CD4-positive, alpha-beta T cell (primary cell): ENCODE measurements at regions not wholly inside any gene's neighbourhood (a gene's known extent, or its start where the extent isn't known, plus 50 kb on each side); places are given as distances from the start of the nearest gene placed in this dataset.

Experiments used
- ATAC-seq: fragments of 200-7000 bp; cut with Tn5 transposase; one replicate; pipeline ENCODE4 v1.10.0; 2022; ENCODE audit warnings: mild to moderate bottlenecking; ENCODE audit not compliant: poor library complexity
- CTCF ChIA-PET: fragments of 350-600 bp; sonication (Branson Sonifier 250); formaldehyde crosslinking; loops from one replicate; lab custom pipeline; 2021; ENCODE audit warnings: antibody characterized with exemption, inconsistent platforms; lab: Charles Lee
- POLR2A ChIA-PET: fragments of 350-600 bp; sonication (Branson Sonifier 250); formaldehyde crosslinking; loops from one replicate; lab custom pipeline; 2021; ENCODE audit warnings: antibody characterized with exemption, inconsistent platforms; lab: Charles Lee
- DNase-seq, 14 experiments: peaks; one replicate each; pipeline ENCODE4 v3.0.0-alpha.2; 2013 to 2020; ENCODE audit warnings: mixed read lengths in 2 of 14
- H3K27ac ChIP-seq, 2 donors: one replicate each; pipeline versions ENCODE4 v1.5.1 to v1.7.0; 2013; ENCODE audit warnings: low read length in 2 of 2, low read depth in 1 of 2, mild to moderate bottlenecking in 1 of 2
- H3K27me3 ChIP-seq, 2 experiments: 1 replicate in 1 of 2; 2 replicates in 1 of 2; pipeline versions ENCODE4 v1.6.1 to v1.7.0; 2013; ENCODE audit warnings: low read length in 2 of 2, control low read depth in 1 of 2, mild to moderate bottlenecking in 1 of 2, moderate library complexity in 1 of 2; ENCODE audit not compliant: insufficient read depth in 2 of 2, control insufficient read depth in 1 of 2
- H3K36me3 ChIP-seq: one replicate; pipeline ENCODE4 v1.6.1; 2013; ENCODE audit warnings: low read length, control low read depth; ENCODE audit not compliant: insufficient read depth
- H3K4me1 ChIP-seq: one replicate; pipeline ENCODE4 v1.6.1; 2013; ENCODE audit warnings: low read length, control low read depth; ENCODE audit not compliant: insufficient read depth
- H3K4me3 ChIP-seq: one replicate; pipeline ENCODE4 v1.5.1; 2013; ENCODE audit warnings: mild to moderate bottlenecking, low read length, moderate library complexity
- H3K9me3 ChIP-seq, 2 experiments: 1 replicate in 1 of 2; 2 replicates in 1 of 2; pipeline versions ENCODE4 v1.6.1 to v1.7.0; 2013; ENCODE audit warnings: low read length in 2 of 2, mild to moderate bottlenecking in 2 of 2, control low read depth in 1 of 2, moderate library complexity in 1 of 2; ENCODE audit not compliant: control insufficient read depth in 1 of 2, insufficient read depth in 1 of 2
- H3K27ac Mint-ChIP-seq: one replicate; pipeline ENCODE4 v1.8.0; 2020; ENCODE audit warnings: mixed read lengths
- H3K27me3 Mint-ChIP-seq: one replicate; pipeline ENCODE4 v1.8.0; 2021; ENCODE audit warnings: mixed read lengths
- H3K36me3 Mint-ChIP-seq: one replicate; pipeline ENCODE4 v1.8.0; 2021; ENCODE audit warnings: low read depth, mixed read lengths
- H3K4me1 Mint-ChIP-seq: one replicate; pipeline ENCODE4 v1.8.0; 2021; ENCODE audit warnings: low read depth, mixed read lengths
- H3K4me3 Mint-ChIP-seq: one replicate; pipeline ENCODE4 v1.8.0; 2020; ENCODE audit warnings: mild to moderate bottlenecking, mixed read lengths
- H3K9me3 Mint-ChIP-seq: one replicate; pipeline ENCODE4 v1.8.0; 2020; ENCODE audit warnings: mixed read lengths
- intact Hi-C, 2 experiments: fragments of 100-400 bp; cut with DNase I in 1 of 2; cut with micrococcal nuclease in 1 of 2; formaldehyde crosslinking; loops; one replicate each; pipeline versions ENCODE4 v1.15.1 to v1.9.0; 2023 to 2025; cut with DNase I, micrococcal nuclease
- TF ChIP-seq, protein P1 (sequence below): fragments of 200-600 bp; IDR thresholded peaks from one replicate; pipeline ENCODE4 v1.8.0; 2022; ENCODE audit warnings: antibody characterized with exemption, mild to moderate bottlenecking

DNA sequence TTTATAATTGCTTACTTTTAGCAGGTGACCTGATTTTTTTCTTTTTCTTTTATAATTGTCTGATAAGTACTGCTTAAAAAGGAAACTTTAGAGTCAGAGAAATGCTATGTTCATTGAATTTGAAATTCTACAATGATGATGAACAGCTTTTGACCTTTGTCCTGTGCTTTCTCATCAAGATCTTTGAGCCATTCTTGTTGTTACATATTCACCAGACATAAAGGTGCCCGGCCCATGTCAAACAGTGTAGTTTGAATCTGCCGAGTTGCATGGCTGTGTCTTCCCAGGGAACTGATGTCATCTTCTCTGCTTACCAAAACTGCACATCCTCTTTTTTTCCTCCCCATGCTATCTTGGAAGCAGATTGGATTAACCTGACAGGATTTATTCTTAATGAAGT is 163.6 kb downstream of the LRRC70 start:
- intact Hi-C loops: no loop called here
- H3K4me3 ChIP-seq: no peak overlapping the region
- no peaks in the 10 kb centered on the region for H3K36me3 Mint-ChIP-seq
- no peak for DNase-seq
- no peak overlapping the region for H3K4me3 Mint-ChIP-seq
- H3K27ac ChIP-seq: no peak overlapping the region
- H3K27me3 ChIP-seq: no peaks in the 10 kb centered on the region
- H3K36me3 ChIP-seq: no peaks in the 10 kb centered on the region
- ATAC-seq: no peak
- no peaks in the 10 kb centered on the region for H3K9me3 ChIP-seq
- H3K27ac Mint-ChIP-seq: no peak overlapping the region
- no peaks in the 10 kb centered on the region for H3K4me1 Mint-ChIP-seq
- peaks cover 13% of the 10 kb centered on the region for H3K27me3 Mint-ChIP-seq
- ChIA-PET CTCF (no interaction called here), POLR2A (no interaction called here)
- TF ChIP-seq, protein P1, sequence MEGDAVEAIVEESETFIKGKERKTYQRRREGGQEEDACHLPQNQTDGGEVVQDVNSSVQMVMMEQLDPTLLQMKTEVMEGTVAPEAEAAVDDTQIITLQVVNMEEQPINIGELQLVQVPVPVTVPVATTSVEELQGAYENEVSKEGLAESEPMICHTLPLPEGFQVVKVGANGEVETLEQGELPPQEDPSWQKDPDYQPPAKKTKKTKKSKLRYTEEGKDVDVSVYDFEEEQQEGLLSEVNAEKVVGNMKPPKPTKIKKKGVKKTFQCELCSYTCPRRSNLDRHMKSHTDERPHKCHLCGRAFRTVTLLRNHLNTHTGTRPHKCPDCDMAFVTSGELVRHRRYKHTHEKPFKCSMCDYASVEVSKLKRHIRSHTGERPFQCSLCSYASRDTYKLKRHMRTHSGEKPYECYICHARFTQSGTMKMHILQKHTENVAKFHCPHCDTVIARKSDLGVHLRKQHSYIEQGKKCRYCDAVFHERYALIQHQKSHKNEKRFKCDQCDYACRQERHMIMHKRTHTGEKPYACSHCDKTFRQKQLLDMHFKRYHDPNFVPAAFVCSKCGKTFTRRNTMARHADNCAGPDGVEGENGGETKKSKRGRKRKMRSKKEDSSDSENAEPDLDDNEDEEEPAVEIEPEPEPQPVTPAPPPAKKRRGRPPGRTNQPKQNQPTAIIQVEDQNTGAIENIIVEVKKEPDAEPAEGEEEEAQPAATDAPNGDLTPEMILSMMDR: no peak
- no peaks in the 10 kb centered on the region for H3K4me1 ChIP-seq
- H3K9me3 Mint-ChIP-seq: no peaks in the 10 kb centered on the region

DNA sequence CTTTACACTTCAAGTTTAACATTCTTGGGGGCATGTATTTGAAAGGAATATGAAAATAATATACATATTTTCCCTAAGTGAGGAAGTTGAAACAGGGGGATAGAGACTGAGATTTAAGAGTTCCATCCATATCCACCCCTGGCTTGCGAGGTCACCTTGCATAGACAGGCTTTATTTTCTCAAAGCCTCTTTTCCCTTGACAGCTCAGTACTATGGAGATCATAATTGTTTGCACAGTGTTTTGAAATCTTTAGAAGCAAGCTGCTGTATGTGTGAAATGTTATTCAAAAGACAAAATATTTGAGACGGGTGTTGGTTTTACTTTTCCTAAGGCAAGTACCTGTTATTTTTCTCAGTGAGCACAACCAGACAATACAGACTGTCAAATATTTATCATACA is 163.1 kb downstream of the LRRC70 start:
- CTCF ChIA-PET: no interaction called here
- intact Hi-C loops: no loop called here
- Histone ChIP-seq H3K27ac (no peak overlapping the region), H3K4me3 (no peak overlapping the region), H3K36me3 (no peaks in the 10 kb centered on the region), H3K9me3 (no peaks in the 10 kb centered on the region), H3K4me1 (no peaks in the 10 kb centered on the region), H3K27me3 (no peaks in the 10 kb centered on the region)
- Mint-ChIP-seq H3K4me1 (no peaks in the 10 kb centered on the region), H3K9me3 (no peaks in the 10 kb centered on the region), H3K36me3 (no peaks in the 10 kb centered on the region), H3K27me3 (peaks cover 15% of the 10 kb centered on the region), H3K4me3 (no peak overlapping the region), H3K27ac (no peak overlapping the region)
- POLR2A ChIA-PET: no interaction called here
- TF ChIP-seq, protein P1: no peak
- no peak for ATAC-seq
- DNase-seq: no peak

DNA sequence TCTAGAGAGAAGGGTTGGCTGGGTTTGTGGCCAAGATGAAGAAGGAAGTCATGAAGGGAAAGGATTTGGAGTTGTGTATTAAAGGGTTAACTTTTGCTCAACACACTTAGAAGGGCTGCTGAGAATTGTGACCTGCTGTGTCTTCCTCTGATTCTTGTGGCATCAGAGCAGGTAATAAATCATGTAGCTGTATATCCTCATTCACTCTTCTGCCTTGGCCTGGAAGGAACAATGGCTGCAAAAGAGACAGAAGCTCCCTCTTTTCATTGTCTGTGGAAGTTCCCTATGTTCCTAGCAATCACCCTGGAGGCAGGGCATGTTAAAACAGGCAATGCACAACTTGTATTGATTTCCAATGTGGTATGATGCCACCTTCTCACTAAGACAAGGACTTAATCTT is 159.1 kb downstream of the LRRC70 start:
- Mint-ChIP-seq H3K27ac (no peak overlapping the region), H3K27me3 (peaks cover 17% of the 10 kb centered on the region), H3K36me3 (no peaks in the 10 kb centered on the region), H3K4me3 (no peak overlapping the region), H3K9me3 (peaks cover 7% of the 10 kb centered on the region), H3K4me1 (no peaks in the 10 kb centered on the region)
- ATAC-seq: no peak
- Histone ChIP-seq H3K27ac (no peak overlapping the region), H3K4me1 (no peaks in the 10 kb centered on the region), H3K36me3 (no peaks in the 10 kb centered on the region), H3K27me3 (no peaks in the 10 kb centered on the region), H3K4me3 (no peak overlapping the region), H3K9me3 (no peaks in the 10 kb centered on the region)
- TF ChIP-seq, protein P1: no peak
- intact Hi-C loops: no loop called here
- no peak for DNase-seq
- POLR2A ChIA-PET: no interaction called here
- CTCF ChIA-PET: no interaction called here
